ENCODE measurements at regions not wholly inside any gene's neighbourhood (a gene's known extent, or its start where the extent isn't known, plus 50 kb on each side); places are given as distances from the start of the nearest gene placed in this dataset.

DNA sequence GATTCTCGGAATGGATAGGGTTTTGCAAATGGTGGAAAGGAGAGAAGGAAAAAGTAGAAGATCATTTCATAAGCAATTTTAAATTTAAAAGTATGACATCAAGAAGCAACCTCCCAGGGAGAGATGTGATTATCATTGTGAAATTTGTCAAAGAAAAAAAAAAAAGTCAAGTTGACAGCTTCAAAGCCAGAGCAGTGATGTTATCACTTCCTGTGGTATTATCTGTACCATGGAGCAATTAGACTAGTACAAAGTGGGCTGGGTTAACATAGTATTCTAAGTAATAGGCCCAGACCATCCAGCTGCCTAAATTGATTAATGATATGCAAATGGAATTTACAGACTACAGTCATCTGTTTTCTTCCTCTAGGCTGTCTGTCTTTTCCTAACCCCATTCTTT is 84.0 kb upstream of the NPY start:
- H3K4me3 ChIP-seq (ENCODE audit: low read depth, low read length), result no peak overlapping the region
- TF ChIP-seq, protein P1, sequence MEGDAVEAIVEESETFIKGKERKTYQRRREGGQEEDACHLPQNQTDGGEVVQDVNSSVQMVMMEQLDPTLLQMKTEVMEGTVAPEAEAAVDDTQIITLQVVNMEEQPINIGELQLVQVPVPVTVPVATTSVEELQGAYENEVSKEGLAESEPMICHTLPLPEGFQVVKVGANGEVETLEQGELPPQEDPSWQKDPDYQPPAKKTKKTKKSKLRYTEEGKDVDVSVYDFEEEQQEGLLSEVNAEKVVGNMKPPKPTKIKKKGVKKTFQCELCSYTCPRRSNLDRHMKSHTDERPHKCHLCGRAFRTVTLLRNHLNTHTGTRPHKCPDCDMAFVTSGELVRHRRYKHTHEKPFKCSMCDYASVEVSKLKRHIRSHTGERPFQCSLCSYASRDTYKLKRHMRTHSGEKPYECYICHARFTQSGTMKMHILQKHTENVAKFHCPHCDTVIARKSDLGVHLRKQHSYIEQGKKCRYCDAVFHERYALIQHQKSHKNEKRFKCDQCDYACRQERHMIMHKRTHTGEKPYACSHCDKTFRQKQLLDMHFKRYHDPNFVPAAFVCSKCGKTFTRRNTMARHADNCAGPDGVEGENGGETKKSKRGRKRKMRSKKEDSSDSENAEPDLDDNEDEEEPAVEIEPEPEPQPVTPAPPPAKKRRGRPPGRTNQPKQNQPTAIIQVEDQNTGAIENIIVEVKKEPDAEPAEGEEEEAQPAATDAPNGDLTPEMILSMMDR (IDR thresholded peaks at IDR 0.05; ENCODE audit: borderline replicate concordance, insufficient read depth, low read depth, low read length), result no peak

DNA sequence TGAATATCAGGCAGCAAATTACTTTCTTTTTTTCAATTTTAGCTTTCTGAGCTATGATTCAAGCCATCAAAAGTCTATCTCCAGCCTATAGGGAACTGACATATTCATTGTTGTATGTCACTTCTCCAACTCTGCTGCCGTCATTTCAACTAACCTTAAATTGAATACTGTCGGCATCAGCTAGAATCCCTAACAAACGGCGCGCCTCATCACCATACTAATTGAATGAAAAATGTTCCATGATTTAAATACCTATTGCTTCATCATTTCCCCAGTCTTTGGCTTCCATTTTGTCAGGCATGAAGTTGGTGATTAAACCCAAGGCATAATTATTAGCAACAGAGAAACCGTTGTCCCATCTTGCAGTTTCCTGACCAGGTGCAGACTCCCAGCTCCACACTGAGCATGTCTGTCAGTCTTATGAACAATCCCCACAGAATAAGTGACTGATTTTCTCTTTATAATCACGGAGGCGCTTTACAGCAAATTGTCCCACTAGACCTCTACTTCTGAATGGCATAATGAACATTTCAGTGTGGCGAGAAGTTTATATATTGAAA is 83.5 kb upstream of the NPY start:
- no peak overlapping the region for H3K4me3 ChIP-seq (ENCODE audit: low read depth, low read length)
- TF ChIP-seq, protein P1 (IDR thresholded peaks at IDR 0.05; ENCODE audit: borderline replicate concordance, insufficient read depth, low read depth, low read length), result no peak

DNA sequence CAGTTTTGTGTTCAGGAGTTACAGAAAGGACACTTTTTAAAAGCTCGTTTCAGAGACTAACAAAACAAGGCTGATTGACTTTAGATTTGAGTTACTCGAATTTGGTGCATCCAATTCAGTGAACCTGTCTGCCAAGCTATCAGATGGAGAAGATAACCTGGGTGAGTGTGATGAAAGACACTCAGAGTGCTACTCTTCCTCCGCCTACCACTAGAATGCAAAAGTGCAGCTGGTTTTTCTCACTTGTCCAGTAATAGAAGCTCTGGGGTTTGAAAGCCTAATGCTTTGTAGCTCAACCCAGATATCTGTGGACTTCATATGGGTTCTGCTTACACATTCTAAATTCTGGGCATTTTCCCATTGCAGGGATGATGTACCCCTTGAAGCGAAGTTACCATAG is 82.8 kb upstream of the NPY start:
- TF ChIP-seq, protein P1 (IDR thresholded peaks at IDR 0.05; ENCODE audit: borderline replicate concordance, insufficient read depth, low read depth, low read length), result no peak
- no peak overlapping the region for H3K4me3 ChIP-seq (ENCODE audit: low read depth, low read length)

DNA sequence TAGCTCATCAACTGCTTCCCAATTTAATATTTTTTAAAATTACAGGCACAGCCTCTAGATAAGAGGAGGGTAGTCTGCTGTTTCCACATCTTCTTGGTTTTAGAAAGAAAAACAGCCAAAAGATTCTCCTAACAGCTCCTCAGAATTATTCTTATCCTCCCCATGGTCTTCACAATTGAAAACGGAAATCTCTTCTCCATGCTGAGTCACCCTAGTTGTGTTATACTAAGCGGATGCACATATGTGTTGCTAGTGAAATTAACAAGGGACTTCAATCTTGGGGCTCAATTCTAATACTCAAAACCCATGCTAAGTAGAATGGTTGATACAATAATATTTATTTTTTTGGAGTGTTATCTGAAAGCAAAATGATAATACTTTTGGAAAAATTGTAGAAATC is 71.9 kb upstream of the NPY start:
- TF ChIP-seq, protein P1 (IDR thresholded peaks at IDR 0.05; ENCODE audit: borderline replicate concordance, insufficient read depth, low read depth, low read length), result no peak
- H3K4me3 ChIP-seq (ENCODE audit: low read depth, low read length), result no peak overlapping the region

DNA sequence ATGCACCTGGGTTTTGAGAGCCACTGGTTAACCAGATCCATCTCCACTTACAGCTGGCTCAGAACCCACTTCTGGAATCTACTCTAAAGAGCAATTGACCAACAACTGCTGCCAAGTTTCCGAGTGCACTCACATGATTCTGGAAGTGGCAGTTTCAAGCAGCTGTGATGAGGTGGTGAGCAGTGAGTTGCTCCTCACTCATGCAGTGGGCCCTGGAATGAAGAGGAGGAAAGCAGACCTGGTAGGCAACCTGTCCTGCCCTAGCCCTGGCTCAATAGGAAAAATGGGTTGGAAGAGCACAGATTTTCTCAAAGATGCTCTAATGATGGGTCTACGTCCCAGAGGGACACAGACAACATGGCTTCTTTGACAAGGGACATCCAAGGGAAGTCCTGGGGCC is 70.7 kb upstream of the NPY start:
- TF ChIP-seq, protein P1 (IDR thresholded peaks at IDR 0.05; ENCODE audit: borderline replicate concordance, insufficient read depth, low read depth, low read length), result no peak
- no peak overlapping the region for H3K4me3 ChIP-seq (ENCODE audit: low read depth, low read length)

DNA sequence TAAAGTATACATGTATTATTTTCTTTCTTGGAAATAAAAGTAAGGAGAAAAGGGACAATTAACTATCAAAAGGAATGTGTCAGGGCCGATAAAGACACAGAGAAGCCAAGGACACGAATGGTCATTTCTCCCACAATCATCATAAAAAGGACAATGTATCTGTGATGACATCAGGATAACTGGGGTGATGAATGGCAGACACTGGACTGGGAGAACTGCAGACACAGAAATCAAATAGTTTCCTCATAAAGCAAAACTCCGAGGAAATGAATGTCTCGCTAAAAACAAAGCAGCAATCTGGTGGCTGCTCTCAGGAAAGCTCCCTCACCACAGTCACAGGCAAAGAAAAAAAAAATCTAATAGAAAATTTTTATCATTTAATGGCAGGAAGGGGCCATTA is 69.3 kb upstream of the NPY start:
- H3K4me3 ChIP-seq (ENCODE audit: low read depth, low read length), result no peak overlapping the region
- TF ChIP-seq, protein P1 (IDR thresholded peaks at IDR 0.05; ENCODE audit: borderline replicate concordance, insufficient read depth, low read depth, low read length), result no peak

DNA sequence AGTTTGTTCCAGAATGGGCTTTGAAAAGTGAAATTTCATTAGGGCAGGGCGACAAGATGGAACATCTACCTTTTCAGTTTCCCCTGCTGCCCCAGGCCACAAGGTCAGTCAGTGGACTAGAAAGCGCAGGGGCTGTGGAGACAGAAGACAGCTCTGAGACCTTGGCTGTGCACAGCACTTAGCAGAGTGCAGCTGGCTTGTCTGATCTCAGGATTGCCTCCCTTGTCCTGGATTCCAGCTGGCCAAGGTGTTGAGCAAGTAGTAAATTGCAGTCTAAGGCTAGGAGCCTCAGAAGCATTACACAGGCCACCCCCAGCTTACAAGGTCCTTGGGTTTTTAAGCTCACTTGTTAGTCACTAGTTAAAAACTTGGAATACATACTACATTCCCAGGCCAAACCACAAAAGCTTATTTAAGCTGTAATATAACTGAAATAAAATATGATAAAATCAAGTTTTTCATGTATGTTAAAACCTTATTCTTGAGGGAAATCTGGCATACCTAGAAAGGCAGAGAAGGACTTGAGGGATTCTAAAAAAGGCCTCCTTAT is 67.3 kb upstream of the NPY start:
- TF ChIP-seq, protein P1 (IDR thresholded peaks at IDR 0.05; ENCODE audit: borderline replicate concordance, insufficient read depth, low read depth, low read length), result no peak

More for the DNA sequence above, 67.3 kb upstream of the NPY start:
- no peak overlapping the region for H3K4me3 ChIP-seq (ENCODE audit: low read depth, low read length)
